SJCRH30 (cell line): ENCODE measurements at regions not wholly inside any gene's neighbourhood (a gene's known extent, or its start where the extent isn't known, plus 50 kb on each side); places are given as distances from the start of the nearest gene placed in this dataset.

Source experiments
- DNase-seq, 2 experiments: peaks; one replicate each; pipeline ENCODE4 v3.0.0-alpha.2; 2015 to 2020
- H3K27ac ChIP-seq: fragments of 250-450 bp; sonication (Bioruptor Pico); 2 replicates; pipeline ENCODE4 v1.5.1; 2020; ENCODE audit warnings: mild to moderate bottlenecking, moderate library complexity
- H3K27me3 ChIP-seq: fragments of 250-450 bp; sonication (Bioruptor Pico); 2 replicates; pipeline ENCODE4 v1.5.1; 2020; ENCODE audit warnings: mild to moderate bottlenecking, moderate library complexity
- H3K36me3 ChIP-seq: fragments of 250-450 bp; sonication (Bioruptor Pico); 2 replicates; pipeline ENCODE4 v1.5.1; 2020; ENCODE audit warnings: mild to moderate bottlenecking, moderate library complexity
- H3K4me1 ChIP-seq: fragments of 250-450 bp; sonication (Bioruptor Pico); 2 replicates; pipeline ENCODE4 v1.5.1; 2020; ENCODE audit warnings: mild to moderate bottlenecking, moderate library complexity
- H3K4me3 ChIP-seq: fragments of 250-450 bp; sonication (Bioruptor Pico); 2 replicates; pipeline ENCODE4 v1.5.1; 2020; ENCODE audit warnings: mild to moderate bottlenecking, moderate library complexity
- H3K9me3 ChIP-seq: fragments of 250-450 bp; sonication (Bioruptor Pico); replicated peaks from 2 replicates; pipeline ENCODE4 v1.5.1; 2020; ENCODE audit warnings: mild to moderate bottlenecking, moderate library complexity

DNA sequence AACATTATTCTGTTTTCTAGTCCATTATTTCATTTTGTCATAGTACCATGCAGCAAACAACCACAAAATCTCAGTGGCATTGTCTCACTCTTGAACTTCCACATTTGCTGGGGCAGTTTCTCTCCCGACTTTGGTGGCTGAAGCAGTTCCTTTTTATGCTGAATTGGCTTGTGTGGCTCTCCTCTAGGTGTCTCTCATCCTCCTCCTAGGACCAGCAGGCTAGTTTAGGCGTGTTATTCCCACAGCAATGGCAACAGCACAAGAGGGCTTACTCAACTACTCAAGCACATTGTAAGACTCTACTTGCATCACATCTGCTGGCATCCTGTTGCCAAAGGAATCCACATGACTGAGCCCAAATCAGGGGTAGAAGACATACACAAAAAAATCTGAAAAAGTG, 201.8 kb upstream of the KCNH8 start:
- DNase-seq = no peak
- H3K4me3 ChIP-seq = no peak overlapping the region
- no peaks in the 10 kb centered on the region for H3K36me3 ChIP-seq
- H3K27me3 ChIP-seq = no peaks in the 10 kb centered on the region
- H3K9me3 ChIP-seq = no peaks in the 10 kb centered on the region
- no peaks in the 10 kb centered on the region for H3K4me1 ChIP-seq
- no peak overlapping the region for H3K27ac ChIP-seq

DNA sequence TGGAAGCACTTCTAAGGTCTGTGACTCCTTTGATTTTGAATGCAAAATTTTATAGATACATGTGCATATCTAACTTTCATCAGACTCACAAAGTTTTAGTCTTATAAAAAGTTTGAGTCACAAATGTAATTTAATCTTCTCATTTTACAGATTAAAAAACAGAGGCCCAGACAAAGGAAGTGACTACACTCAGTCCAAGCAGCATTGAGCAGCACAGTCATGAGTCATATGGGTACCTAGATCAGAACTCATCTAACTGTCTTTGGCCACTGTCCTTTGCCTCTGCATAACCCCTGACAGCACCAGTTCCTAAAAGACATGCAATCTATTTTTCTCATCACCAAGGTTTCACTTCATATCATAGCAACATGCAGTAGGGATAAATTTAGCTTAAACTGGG, 210.7 kb upstream of the KCNH8 start:
- H3K27me3 ChIP-seq = no peaks in the 10 kb centered on the region
- no peaks in the 10 kb centered on the region for H3K36me3 ChIP-seq
- H3K9me3 ChIP-seq = no peaks in the 10 kb centered on the region
- H3K27ac ChIP-seq = no peak overlapping the region
- no peaks in the 10 kb centered on the region for H3K4me1 ChIP-seq
- H3K4me3 ChIP-seq = no peak overlapping the region
- no peak for DNase-seq

DNA sequence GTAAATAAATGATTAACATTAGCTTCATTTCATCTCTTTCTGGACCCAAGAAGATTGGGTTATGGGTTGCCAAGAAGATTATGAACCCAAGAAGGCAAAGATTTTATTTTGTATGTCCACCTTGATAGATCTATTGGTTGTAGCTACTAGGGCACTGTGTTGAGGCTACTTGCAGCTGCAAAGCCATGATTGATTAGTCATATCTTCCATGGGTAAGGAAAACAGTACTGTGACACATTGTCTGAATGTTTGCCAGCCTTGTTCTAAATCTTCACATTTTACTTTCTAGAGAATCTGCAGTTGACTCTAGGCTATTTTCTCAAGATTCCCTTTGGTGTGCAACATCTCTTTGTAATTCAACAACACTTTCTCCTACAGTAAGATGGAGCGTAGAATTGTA, 229.2 kb upstream of the KCNH8 start:
- Histone ChIP-seq H3K36me3 (no peaks in the 10 kb centered on the region), H3K27me3 (no peaks in the 10 kb centered on the region), H3K9me3 (no peaks in the 10 kb centered on the region), H3K4me1 (no peaks in the 10 kb centered on the region), H3K27ac (no peak overlapping the region), H3K4me3 (no peak overlapping the region)
- no peak for DNase-seq

DNA sequence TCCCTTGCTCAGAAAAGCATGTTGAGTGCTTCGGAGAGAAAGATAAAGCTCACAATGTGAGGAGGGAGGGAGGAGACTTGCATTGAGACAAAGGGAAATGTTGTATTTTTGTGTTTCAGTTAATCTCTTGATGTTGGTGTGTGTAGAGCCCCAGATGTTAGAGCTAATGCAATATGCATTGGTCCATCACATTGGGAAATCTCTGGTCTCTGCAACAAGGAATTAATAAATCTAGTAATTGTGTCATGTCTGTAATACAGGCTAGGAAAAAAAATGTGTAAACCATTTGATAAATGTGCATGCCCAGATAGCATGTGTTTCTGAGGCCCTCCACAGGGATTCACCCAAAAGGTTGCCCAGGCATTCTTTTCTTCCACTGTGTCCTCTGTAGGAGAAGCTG, 230.4 kb upstream of the KCNH8 start:
- H3K27me3 ChIP-seq = no peaks in the 10 kb centered on the region
- DNase-seq = no peak
- H3K4me1 ChIP-seq = no peaks in the 10 kb centered on the region
- no peak overlapping the region for H3K4me3 ChIP-seq
- H3K27ac ChIP-seq = no peak overlapping the region
- no peaks in the 10 kb centered on the region for H3K36me3 ChIP-seq
- no peaks in the 10 kb centered on the region for H3K9me3 ChIP-seq

DNA sequence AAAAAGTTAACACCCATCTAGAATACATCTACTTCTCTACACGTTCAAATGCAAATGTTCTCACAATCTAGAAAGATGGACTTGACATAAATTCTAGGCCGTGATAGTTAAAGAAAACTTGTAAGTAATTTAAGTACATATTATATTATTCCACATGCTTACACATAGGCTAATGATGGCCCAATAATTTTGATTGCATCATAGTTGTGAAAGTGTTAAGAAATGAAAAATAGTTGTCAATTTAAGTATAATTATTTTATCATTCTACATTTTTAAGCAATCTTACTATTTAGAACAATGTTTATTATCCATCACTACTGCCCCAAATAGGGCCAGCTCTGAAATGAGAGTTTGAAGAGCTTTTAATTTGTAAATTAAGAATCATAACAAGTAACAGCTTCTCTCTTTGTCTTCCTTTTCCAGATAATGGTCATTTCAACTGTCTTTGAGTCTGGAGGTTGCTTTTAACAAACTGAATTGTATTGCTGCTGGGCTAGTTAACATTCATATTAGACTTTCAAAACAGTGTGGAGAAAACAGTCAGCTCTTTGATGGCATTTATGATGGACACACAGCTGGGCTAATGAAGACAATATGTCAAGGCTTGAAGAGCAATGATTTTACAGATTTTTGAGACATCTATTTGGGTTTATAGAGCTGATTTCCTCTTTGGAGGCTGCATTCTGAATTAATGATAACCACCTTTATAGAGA, 246.1 kb upstream of the KCNH8 start:
- H3K27ac ChIP-seq = no peak overlapping the region
- no peaks in the 10 kb centered on the region for H3K27me3 ChIP-seq
- no peaks in the 10 kb centered on the region for H3K4me1 ChIP-seq
- H3K36me3 ChIP-seq = no peaks in the 10 kb centered on the region
- DNase-seq = no peak
- H3K9me3 ChIP-seq = no peaks in the 10 kb centered on the region
- no peak overlapping the region for H3K4me3 ChIP-seq

DNA sequence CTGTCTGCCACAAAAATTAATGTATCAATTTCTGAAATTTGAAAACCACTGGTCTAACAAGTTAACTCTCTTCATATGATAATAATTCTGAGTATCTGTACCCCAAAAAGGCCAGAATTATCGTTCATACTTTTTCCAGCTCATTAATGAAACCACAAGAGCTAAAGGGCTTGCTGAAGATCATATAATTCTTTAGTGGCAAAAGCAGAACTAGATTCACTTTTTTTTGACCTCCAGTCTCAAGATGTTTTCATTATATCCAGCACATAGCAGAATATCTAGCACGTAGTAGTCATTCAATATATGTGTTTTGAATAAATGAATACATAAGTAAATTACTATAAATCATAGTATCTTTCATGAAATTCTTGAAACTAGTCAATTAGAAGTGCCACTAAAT, 246.7 kb upstream of the KCNH8 start:
- H3K4me1 ChIP-seq = no peaks in the 10 kb centered on the region
- no peak overlapping the region for H3K4me3 ChIP-seq
- no peak for DNase-seq
- no peaks in the 10 kb centered on the region for H3K9me3 ChIP-seq
- no peaks in the 10 kb centered on the region for H3K27me3 ChIP-seq
- H3K36me3 ChIP-seq = no peaks in the 10 kb centered on the region
- no peak overlapping the region for H3K27ac ChIP-seq

DNA sequence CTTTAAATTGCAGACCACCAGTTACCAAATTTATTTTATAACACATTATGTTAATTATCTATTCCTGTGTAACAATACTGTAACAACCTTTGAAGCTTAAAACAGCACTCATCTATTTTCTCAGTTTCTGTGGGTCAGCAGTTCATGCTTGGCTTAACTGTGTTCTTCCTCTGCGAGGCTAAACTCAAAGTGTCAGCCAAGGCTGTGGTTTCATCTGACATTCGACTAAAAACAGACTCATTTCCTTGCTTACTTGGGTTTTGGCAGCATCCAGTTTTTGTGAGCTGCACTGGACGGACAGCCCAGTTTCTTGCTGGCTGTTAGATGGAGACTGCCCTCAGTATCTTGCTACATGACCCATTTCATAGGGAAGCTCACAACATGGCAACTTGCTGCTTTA, 247.3 kb upstream of the KCNH8 start:
- Histone ChIP-seq H3K4me3 (no peak overlapping the region), H3K27ac (no peak overlapping the region), H3K27me3 (no peaks in the 10 kb centered on the region), H3K4me1 (no peaks in the 10 kb centered on the region), H3K36me3 (no peaks in the 10 kb centered on the region), H3K9me3 (no peaks in the 10 kb centered on the region)
- no peak for DNase-seq

DNA sequence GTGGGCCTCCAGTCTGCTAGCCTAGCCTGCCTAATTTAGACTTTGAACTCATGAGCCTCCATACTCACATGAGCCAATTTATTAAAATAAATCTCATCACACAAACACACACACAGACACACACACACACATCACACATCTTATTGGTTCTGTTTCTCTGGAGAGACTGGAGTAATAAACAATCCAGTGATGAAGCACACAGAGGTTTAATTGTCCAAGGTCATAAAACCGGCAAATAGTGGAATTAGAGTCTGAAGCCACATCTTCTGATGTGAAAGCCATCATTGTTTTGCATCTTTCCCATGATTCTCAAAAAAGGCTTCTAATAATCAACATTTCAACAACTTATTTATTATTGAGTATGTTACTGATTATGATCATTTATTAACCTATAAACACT, 249.4 kb upstream of the KCNH8 start:
- Histone ChIP-seq H3K36me3 (no peaks in the 10 kb centered on the region), H3K27ac (no peak overlapping the region), H3K4me1 (no peaks in the 10 kb centered on the region), H3K9me3 (no peaks in the 10 kb centered on the region), H3K4me3 (no peak overlapping the region), H3K27me3 (no peaks in the 10 kb centered on the region)
- no peak for DNase-seq

DNA sequence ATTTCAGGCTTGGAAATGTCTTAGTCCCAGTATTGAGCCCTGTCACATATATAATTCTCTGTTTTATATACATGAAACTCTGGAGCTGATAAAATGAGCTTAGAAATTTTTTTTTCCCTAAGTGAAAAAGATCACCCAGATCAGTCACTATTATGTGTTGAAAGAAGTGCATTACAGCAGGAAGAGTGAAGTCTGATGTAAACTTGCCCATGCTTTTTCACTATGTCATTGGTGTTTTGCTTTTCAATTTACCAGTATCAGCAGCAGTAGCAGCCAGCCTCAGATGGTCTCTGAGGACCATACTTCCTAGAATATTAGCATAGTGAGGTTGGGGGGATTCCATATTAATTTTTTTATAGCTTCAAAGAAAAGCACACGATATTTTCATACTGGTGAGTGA, 255.6 kb upstream of the KCNH8 start:
- H3K27ac ChIP-seq = no peak overlapping the region
- no peak overlapping the region for H3K4me3 ChIP-seq
- DNase-seq = no peak
- no peaks in the 10 kb centered on the region for H3K27me3 ChIP-seq
- no peaks in the 10 kb centered on the region for H3K4me1 ChIP-seq
- no peaks in the 10 kb centered on the region for H3K36me3 ChIP-seq
- H3K9me3 ChIP-seq = no peaks in the 10 kb centered on the region

DNA sequence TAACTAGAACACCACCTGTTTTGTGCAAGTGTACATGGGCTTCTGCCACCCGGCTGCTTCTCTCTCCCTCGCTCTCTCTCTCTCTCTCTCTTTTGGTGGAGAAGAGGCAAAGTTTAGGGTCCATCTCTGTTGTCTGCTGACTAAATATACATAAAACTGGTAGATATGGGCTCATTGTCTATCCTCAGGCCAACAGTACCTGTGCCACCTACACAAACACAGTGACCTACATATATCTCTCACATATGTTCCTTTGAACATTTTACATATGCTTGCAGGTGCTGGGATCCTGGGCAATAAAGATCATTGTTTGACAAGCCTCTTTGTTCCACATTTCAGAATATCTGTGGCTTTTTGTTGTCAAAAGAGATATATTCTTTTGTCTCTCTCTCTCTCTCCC, 256.3 kb upstream of the KCNH8 start:
- no peak for DNase-seq
- Histone ChIP-seq H3K27ac (no peak overlapping the region), H3K4me3 (no peak overlapping the region), H3K27me3 (no peaks in the 10 kb centered on the region), H3K4me1 (no peaks in the 10 kb centered on the region), H3K9me3 (no peaks in the 10 kb centered on the region), H3K36me3 (no peaks in the 10 kb centered on the region)

DNA sequence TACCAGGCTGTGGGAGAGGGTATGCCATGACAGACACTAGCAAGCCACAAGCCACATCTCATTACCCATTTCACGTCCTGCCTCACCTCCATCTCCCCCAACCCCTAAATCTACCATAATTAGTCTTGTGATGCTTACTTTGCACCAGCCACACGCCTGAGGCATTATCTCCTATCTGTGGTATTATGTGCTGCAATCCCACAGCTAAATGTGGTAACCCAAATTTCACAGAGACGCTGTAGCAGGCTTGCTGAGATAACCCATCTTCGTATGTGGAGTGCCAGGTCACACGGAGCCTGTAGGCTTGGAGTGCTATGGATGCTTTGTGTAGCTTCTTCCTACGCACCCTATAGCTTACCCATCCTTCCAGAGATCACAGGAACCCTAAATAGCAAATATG, 256.7 kb upstream of the KCNH8 start:
- no peak overlapping the region for H3K27ac ChIP-seq
- no peak for DNase-seq

DNA sequence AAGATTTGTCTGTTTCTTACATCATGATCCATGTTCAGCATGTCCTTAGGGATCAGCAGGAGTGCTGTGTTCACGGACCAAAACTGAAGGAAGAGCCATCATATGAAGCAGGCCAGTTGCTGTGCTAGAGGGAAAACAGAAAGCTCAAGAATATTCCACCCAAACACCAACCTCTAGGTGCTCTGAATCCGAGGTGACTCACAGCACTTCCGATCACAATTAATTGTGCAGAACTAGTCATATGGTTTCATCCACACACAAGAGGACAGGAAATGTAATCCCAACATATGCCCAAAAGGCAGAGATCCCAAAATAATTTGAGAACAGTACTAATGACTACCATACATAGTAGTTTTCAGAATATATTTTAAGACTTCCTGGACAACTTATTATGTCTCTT, 257.9 kb upstream of the KCNH8 start:
- DNase-seq = no peak
- H3K27ac ChIP-seq = no peak overlapping the region
- H3K9me3 ChIP-seq = no peaks in the 10 kb centered on the region
- H3K4me1 ChIP-seq = no peaks in the 10 kb centered on the region
- no peak overlapping the region for H3K4me3 ChIP-seq
- no peaks in the 10 kb centered on the region for H3K36me3 ChIP-seq
- H3K27me3 ChIP-seq = no peaks in the 10 kb centered on the region

More for the DNA sequence above, 256.7 kb upstream of the KCNH8 start:
- H3K4me3 ChIP-seq = no peak overlapping the region
- H3K27me3 ChIP-seq = no peaks in the 10 kb centered on the region
- no peaks in the 10 kb centered on the region for H3K36me3 ChIP-seq
- H3K4me1 ChIP-seq = no peaks in the 10 kb centered on the region
- no peaks in the 10 kb centered on the region for H3K9me3 ChIP-seq

DNA sequence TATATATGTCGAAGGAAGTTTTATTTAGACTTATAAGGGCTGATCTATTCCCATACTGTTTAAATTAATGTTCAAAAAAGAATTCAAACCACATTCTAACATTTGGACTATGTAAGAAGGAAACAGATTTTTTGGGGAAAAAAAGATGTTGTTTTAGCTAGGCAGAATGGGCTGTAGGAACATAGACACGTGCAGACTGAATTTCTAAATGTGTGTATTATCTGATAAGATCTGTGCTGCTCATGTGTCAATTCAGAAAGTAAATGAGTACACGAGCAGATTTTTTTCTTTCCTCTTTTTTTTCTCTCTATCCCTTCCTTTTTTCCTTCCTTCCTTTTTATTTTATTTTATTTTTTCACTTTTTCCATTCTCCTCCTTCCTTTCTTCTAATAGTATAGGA, 259.5 kb upstream of the KCNH8 start:
- DNase-seq = no peak
- no peak overlapping the region for H3K4me3 ChIP-seq
- no peaks in the 10 kb centered on the region for H3K9me3 ChIP-seq
- no peak overlapping the region for H3K27ac ChIP-seq
- H3K36me3 ChIP-seq = no peaks in the 10 kb centered on the region
- H3K4me1 ChIP-seq = no peaks in the 10 kb centered on the region
- H3K27me3 ChIP-seq = no peaks in the 10 kb centered on the region

DNA sequence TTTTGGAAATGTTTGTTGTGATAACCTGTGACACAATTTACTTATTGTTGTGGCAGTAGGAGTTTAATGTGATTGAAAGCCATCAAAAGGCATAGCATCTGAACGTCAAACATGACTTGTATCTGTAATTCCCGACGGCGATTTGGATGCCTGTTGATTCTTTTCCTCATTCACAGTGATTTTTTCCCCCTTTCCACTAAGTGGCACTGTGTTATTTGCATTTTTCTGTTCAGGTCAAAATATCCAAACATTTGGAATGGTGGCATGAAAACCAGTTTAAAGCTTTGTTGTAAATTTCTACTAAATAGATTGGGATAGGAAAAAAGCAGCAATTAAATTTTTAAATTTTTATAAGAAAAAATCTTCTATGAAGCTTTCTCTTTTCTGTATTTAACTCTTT, 259.9 kb upstream of the KCNH8 start:
- Histone ChIP-seq H3K4me1 (no peaks in the 10 kb centered on the region), H3K4me3 (no peak overlapping the region), H3K27me3 (no peaks in the 10 kb centered on the region), H3K36me3 (no peaks in the 10 kb centered on the region), H3K27ac (no peak overlapping the region), H3K9me3 (no peaks in the 10 kb centered on the region)
- no peak for DNase-seq

DNA sequence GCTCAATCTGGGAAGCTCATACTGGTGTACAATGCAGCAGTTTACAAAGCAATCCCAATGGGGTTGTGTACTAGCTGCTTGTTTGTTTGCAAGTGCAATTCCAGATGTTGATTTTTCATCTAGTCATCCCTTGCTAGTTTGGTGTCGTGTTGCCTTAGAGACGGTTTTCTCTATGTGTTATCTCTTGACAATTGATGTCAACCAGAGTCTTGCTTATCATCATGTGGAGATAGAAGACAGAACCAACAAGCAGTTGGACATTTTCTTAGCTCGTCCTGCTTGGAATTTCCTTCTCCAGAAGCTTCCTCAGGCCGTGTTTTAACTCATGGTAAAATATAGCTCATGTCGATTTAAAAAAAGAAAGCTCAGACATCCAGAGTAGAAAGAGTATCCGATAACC, 262.0 kb upstream of the KCNH8 start:
- H3K36me3 ChIP-seq = no peaks in the 10 kb centered on the region
- no peak overlapping the region for H3K27ac ChIP-seq
- H3K9me3 ChIP-seq = no peaks in the 10 kb centered on the region
- no peak for DNase-seq
- no peak overlapping the region for H3K4me3 ChIP-seq
- no peaks in the 10 kb centered on the region for H3K4me1 ChIP-seq
- no peaks in the 10 kb centered on the region for H3K27me3 ChIP-seq

DNA sequence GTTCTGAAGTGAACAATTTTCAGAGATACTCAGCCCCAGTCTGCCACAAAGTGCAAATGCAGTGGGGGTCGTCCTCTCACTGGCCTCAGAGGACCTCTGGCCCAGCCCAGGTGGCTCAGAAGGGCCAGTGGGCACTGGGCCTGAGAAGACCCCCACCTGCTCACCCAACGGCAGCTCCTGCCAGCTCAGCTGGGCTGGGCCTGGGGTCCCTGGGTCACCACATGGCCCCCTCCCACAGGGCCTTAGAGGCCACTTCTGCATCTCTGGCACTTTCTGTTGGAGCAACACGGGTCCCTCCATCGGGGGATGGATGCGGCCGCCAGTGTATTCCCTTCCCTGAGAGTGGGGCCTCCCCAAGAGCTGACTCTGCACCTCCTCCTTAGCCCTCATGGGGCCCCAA, 262.7 kb upstream of the KCNH8 start:
- no peaks in the 10 kb centered on the region for H3K36me3 ChIP-seq
- H3K27ac ChIP-seq = no peak overlapping the region
- no peak overlapping the region for H3K4me3 ChIP-seq
- no peaks in the 10 kb centered on the region for H3K4me1 ChIP-seq
- DNase-seq = no peak
- H3K9me3 ChIP-seq = no peaks in the 10 kb centered on the region
- H3K27me3 ChIP-seq = no peaks in the 10 kb centered on the region
